Pancreas (tissue), 10 donors: ENCODE measurements at regions not wholly inside any gene's neighbourhood (a gene's known extent, or its start where the extent isn't known, plus 50 kb on each side); places are given as distances from the start of the nearest gene placed in this dataset.
"Not testable (repeated sequence)": the region's sequence is repeated elsewhere in the genome, so short reads cannot be mapped to it uniquely, and the experiment has no call there.

Source experiments
- ATAC-seq, 4 donors: fragments of 200-7000 bp; cut with Tn5 transposase; one replicate each; pipeline versions ENCODE4 v1.8.0 to v1.9.1; 2020; ENCODE audit warnings: mild to moderate bottlenecking in 4 of 4, moderate library complexity in 4 of 4
- DNase-seq, 6 donors: peaks; one replicate each; pipeline ENCODE4 v3.0.0-alpha.2; 2020
- FAIRE-seq: peaks from 2 replicates; lab custom pipeline; 2012; peaks lifted over from hg19 to GRCh38; lab: Jason Lieb, UNC
- H3K27ac ChIP-seq, 4 donors: fragments of 200-600 bp; sonication (generic); 1 replicate in 3 of 4; 2 replicates in 1 of 4; pipeline versions ENCODE4 v1.5.0 to v1.8.0; 2020
- H3K27me3 ChIP-seq, 4 donors: fragments of 200-600 bp; one replicate each; pipeline ENCODE4 v1.8.0; 2021
- H3K36me3 ChIP-seq, 3 donors: fragments of 200-600 bp; sonication (generic) in 1 of 3; one replicate each; pipeline versions ENCODE4 v1.5.0 to v1.8.0; 2020 to 2021
- H3K4me1 ChIP-seq, 3 donors: fragments of 200-600 bp; one replicate each; pipeline ENCODE4 v1.8.0; 2021
- H3K4me3 ChIP-seq, 4 donors: fragments of 200-600 bp; sonication (generic) in 2 of 4; one replicate each; pipeline versions ENCODE4 v1.5.0 to v1.8.0; 2020 to 2021
- H3K9me3 ChIP-seq, 4 donors: fragments of 200-600 bp; one replicate each; pipeline ENCODE4 v1.8.0; 2021
- WGBS, 2 donors: extraction: QIAGEN DNeasy Blood & Tissue Kit; methylation state at CpG; one replicate each; pipeline ENCODE4 v1.1.7; 2013; 5-methylcytosine and 5-hydroxymethylcytosine counted together
- intact Hi-C, 3 donors: fragments of 100-400 bp; cut with DNase I; formaldehyde crosslinking; loops; one replicate each; pipeline versions ENCODE4 v1.11.1 to v1.14.2; 2022
- donor health status: healthy with polysubstance abuse.
- donor health status: DM: no; HTN: no; CAD: no; lungs with moderate emphysema.
- donor health status: DM: no; HTN: no; CAD: no.
- donor health status: control.
- donor health status: control.
- donor health status: Bipolar disorder and iron deficiency.
- donor health status: DM: yes; HTN: yes; CAD: no.
- donor health status: DM: no; HTN: no; CAD: no.
- donor health status: DM: no; HTN: no; CAD: no.
- donor health status: DM: yes; HTN: yes; CAD: no.

DNA sequence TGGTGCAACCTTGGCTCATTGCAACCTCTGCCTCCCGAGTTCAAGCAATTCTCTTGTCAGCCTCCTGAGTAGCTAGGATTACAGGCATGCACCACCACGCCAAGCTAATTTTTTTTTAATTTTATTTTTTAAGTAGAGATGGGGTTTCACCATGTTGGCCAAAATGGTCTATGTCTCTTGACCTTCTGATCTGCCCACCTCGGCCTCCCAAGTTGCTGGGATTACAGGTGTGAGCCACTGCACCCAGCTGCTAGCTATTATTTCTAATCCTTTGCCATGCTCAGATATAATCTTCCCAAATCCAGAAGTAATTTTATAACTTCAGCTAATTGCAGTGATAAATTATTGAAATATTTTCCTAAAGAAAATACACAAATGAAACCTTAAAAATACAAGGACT, 305.1 kb upstream of the OR11H12 start:
- H3K27me3 ChIP-seq, DNase-seq, FAIRE-seq, ATAC-seq, H3K4me1 ChIP-seq, H3K4me3 ChIP-seq, H3K36me3 ChIP-seq, H3K27ac ChIP-seq, intact Hi-C loops, H3K9me3 ChIP-seq: not testable (repeated sequence)
- WGBS, 2 donors = 53 to 68% methylated on average over 2 of the region's 3 CpGs

DNA sequence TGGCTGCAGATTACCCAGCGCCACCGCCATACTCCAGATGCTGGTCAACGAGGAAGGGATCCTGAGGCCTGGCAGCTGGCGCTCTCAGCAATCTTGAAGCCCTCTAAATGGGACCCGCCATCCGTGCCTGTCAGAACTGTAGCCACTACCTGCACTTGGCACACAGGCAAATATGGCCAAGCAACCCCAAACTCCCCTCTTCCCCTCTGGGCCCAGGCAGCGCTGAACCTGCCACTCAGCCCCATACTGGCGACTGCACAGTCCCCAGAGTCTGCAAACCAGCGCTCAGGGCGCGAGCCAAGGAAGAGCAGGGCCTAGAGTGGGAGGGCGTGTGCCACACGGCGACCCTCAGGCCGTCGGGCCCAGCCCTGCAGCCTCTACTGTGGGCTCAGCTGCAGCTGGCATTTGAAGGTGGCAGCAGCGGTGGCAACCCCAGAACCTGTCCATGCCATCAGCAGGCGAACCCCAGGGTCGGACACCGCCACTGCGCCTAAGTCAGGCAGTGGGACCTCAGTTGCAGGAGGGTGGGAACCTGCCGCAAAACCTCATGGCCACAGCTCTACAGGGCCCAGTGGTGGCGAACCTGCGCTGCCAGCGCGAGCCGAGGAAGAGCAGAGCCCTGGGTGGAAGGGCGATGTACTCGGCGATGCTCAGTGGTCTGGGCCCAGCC, 268.4 kb upstream of the OR11H12 start:
- H3K4me1 ChIP-seq, H3K9me3 ChIP-seq, intact Hi-C loops, H3K4me3 ChIP-seq, ATAC-seq, H3K27me3 ChIP-seq, H3K27ac ChIP-seq, H3K36me3 ChIP-seq, FAIRE-seq: not testable (repeated sequence)
- peak in 1 of 6 donors; percentile 48 for DNase-seq
- WGBS, 2 donors = 67 to 69% methylated on average over 11 to 23 of the region's 30 CpGs

DNA sequence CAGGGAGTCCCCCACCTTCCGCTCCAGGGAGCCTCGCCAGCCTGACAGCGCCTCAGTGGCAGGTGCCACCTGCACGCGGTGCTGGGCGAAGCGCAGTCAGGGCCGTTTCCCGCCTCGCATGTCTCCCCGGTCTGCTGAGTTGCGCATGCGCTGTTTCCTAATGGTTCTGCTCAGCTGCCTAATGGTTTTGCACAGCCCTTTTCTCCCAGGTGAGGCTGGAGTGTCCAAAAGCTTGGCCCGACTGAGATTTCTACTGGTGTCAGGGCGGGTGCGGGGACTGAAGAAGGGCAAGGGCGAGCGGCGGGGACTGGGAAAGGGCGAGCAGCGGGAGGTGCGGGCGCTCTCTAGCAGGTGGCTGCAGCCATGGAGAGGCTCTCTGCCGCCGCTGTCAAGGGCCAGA, 267.6 kb upstream of the OR11H12 start:
- H3K9me3 ChIP-seq, ATAC-seq, H3K4me1 ChIP-seq, H3K27ac ChIP-seq, H3K36me3 ChIP-seq, FAIRE-seq, H3K27me3 ChIP-seq, H3K4me3 ChIP-seq, intact Hi-C loops: not testable (repeated sequence)
- peak in 3 of 6 donors; percentile 11 to 58 (median 46) for DNase-seq
- WGBS, 2 donors = 78 to 83% methylated on average over 23 to 25 of the region's 25 CpGs

DNA sequence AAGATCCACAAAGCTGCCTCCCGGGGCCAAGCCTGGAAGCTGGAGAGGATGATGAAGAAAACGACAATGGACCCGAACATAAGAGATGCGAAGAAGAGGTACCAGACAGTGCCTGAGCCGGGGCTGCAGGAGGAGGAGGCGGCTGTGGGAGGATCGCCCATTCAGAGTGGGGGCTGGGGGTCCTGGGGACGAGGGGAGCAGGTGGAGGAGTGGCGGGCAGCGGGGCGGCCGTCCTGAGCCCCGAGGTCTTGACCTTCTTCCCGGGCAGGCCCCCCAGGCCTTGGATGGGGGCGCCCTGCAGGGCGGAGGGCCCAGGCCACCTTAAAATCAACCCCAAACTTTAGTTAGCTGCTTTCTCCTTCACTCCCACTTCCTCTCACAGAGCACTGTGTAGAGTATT, 267.1 kb upstream of the OR11H12 start:
- H3K9me3 ChIP-seq, H3K36me3 ChIP-seq, H3K4me1 ChIP-seq, H3K27ac ChIP-seq, H3K27me3 ChIP-seq, intact Hi-C loops, ATAC-seq, FAIRE-seq, H3K4me3 ChIP-seq: not testable (repeated sequence)
- DNase-seq = peak in 2 of 6 donors; percentile 30 to 57
- WGBS, 2 donors = 66 to 69% methylated on average over 9 to 14 of the region's 16 CpGs
